HepG2 (cell line): ENCODE measurements at regions not wholly inside any gene's neighbourhood (a gene's known extent, or its start where the extent isn't known, plus 50 kb on each side); places are given as distances from the start of the nearest gene placed in this dataset.

Experiments used
- ATAC-seq: fragments of 200-7000 bp; cut with Tn5 transposase; 3 replicates; pipeline ENCODE4 v1.9.1; 2020; ENCODE audit warnings: mild to moderate bottlenecking, moderate library complexity
- BruUV-seq: library from RNA; stranded (reverse); fragments of 400-500 nt; replicated peaks from 2 replicates; lab custom pipeline; 2021; lab: Mats Ljungman, UMichigan
- CTCF ChIA-PET: fragments of 300-600 bp; formaldehyde crosslinking; extraction: SDS; loops from one replicate; lab custom pipeline; 2021; ENCODE audit warnings: low total read pairs, inconsistent platforms, low intra/inter-chr PET ratio; lab: Yijun Ruan, JAX
- POLR2A ChIA-PET: fragments of 350-600 bp; sonication (Branson Sonifier 250); formaldehyde crosslinking; loops from one replicate; lab custom pipeline; 2020; ENCODE audit warnings: antibody characterized with exemption, inconsistent platforms; lab: Yijun Ruan, JAX
- DNase-seq: peaks from one replicate; pipeline ENCODE4 v3.0.0-alpha.2; 2015; ENCODE audit warnings: low spot score
- FAIRE-seq: peaks from 3 replicates; lab custom pipeline; 2011; peaks lifted over from hg19 to GRCh38; lab: Jason Lieb, UNC
- H2AFZ ChIP-seq: one replicate; pipeline ENCODE4 v1.6.1; 2011; ENCODE audit warnings: low read length, inconsistent platforms
- H3K27ac ChIP-seq: fragments of 300-600 bp; 3 replicates; pipeline ENCODE4 v1.8.0; 2011; ENCODE audit warnings: mixed run types, mild to moderate bottlenecking, mixed read lengths, low read length, inconsistent platforms; ENCODE audit not compliant: insufficient read depth; ENCODE audit errors: extremely low read length
- H3K27me3 ChIP-seq, 2 experiments: fragments of 200-600 bp in 1 of 2; 2 replicates in 1 of 2; 3 replicates in 1 of 2; pipeline versions ENCODE4 v1.6.0 to v1.8.0; 2011; ENCODE audit warnings: low read length in 2 of 2, mild to moderate bottlenecking in 2 of 2, moderate library complexity in 2 of 2, inconsistent platforms in 1 of 2; ENCODE audit not compliant: insufficient read depth in 2 of 2, control insufficient read depth in 1 of 2
- H3K36me3 ChIP-seq, 2 experiments: fragments of 200-600 bp in 1 of 2; replicated peaks in 1 of 2; 2 replicates in 1 of 2; 3 replicates in 1 of 2; pipeline versions ENCODE4 v1.5.1 to v1.8.0; 2011; ENCODE audit warnings: low read length in 2 of 2, inconsistent platforms in 1 of 2; ENCODE audit not compliant: insufficient read depth in 2 of 2, control insufficient read depth in 1 of 2
- H3K4me1 ChIP-seq: 2 replicates; pipeline ENCODE4 v1.5.1; 2012; ENCODE audit warnings: low read length, inconsistent platforms; ENCODE audit not compliant: insufficient read depth
- H3K4me2 ChIP-seq: 2 replicates; pipeline ENCODE4 v1.6.0; 2011; ENCODE audit warnings: low read depth, low read length, inconsistent platforms
- H3K4me3 ChIP-seq, 3 experiments: fragments of 200-600 bp in 1 of 3; sonication (generic), shearing (Covaris generic) in 1 of 3; replicated peaks in 1 of 3; 2 replicates each; pipeline ENCODE4 v1.5.1; 2011 to 2016; ENCODE audit warnings: low read length in 3 of 3, inconsistent platforms in 2 of 3, low read depth in 2 of 3, mild to moderate bottlenecking in 2 of 3, control low read depth in 1 of 3, mixed read lengths in 1 of 3; ENCODE audit not compliant: insufficient read depth in 1 of 3
- H3K79me2 ChIP-seq: one replicate; pipeline ENCODE4 v1.6.1; 2011; ENCODE audit warnings: low read length, inconsistent platforms; ENCODE audit not compliant: insufficient read depth
- H3K9ac ChIP-seq: 2 replicates; pipeline ENCODE4 v1.6.0; 2011; ENCODE audit warnings: mild to moderate bottlenecking, low read depth, low read length, inconsistent platforms; ENCODE audit not compliant: insufficient read depth
- H3K9me3 ChIP-seq: 2 replicates; pipeline ENCODE4 v1.5.1; 2012; ENCODE audit warnings: mild to moderate bottlenecking, low read length
- H4K20me1 ChIP-seq: 2 replicates; pipeline ENCODE4 v1.6.0; 2011; ENCODE audit warnings: inconsistent platforms, mild to moderate bottlenecking, low read length, moderate library complexity; ENCODE audit not compliant: insufficient read depth
- CHD4 ChIP-seq: fragments of 200-600 bp; sonication (generic); IDR thresholded peaks from 2 replicates; pipeline ENCODE4 v1.7.0; 2017; ENCODE audit warnings: mild to moderate bottlenecking, low read length, borderline replicate concordance
- FLYWCH1 ChIP-seq: sonication (generic); formaldehyde crosslinking; IDR thresholded peaks from 2 replicates; pipeline ENCODE4 v1.8.1; 2023; ENCODE audit warnings: mild to moderate bottlenecking, missing genetic modification reagents
- KLF11 ChIP-seq: IDR thresholded peaks from 2 replicates; pipeline ENCODE4 v1.6.1; 2016; ENCODE audit warnings: missing compliant biosample characterization
- MEIS2 ChIP-seq: sonication (generic); formaldehyde crosslinking; IDR thresholded peaks from 2 replicates; pipeline ENCODE4 v1.9.0; 2021; ENCODE audit warnings: mild to moderate bottlenecking, missing genetic modification reagents
- MTA1 ChIP-seq: sonication (generic); formaldehyde crosslinking; IDR thresholded peaks from 2 replicates; pipeline ENCODE4 v1.4.0; 2020; ENCODE audit warnings: missing genetic modification reagents, mild to moderate bottlenecking, borderline replicate concordance
- PITX1 ChIP-seq: sonication (generic); formaldehyde crosslinking; IDR thresholded peaks from 2 replicates; pipeline ENCODE4 v1.5.1; 2020; ENCODE audit warnings: mild to moderate bottlenecking, missing genetic modification reagents
- SMYD3 ChIP-seq: sonication (generic); formaldehyde crosslinking; IDR thresholded peaks from 2 replicates; pipeline ENCODE4 v1.8.1; 2023; ENCODE audit warnings: mild to moderate bottlenecking, missing genetic modification reagents
- SOX13 ChIP-seq, 3 experiments: fragments of 450-650 bp in 1 of 3; sonication (generic) in 1 of 3; formaldehyde crosslinking in 1 of 3; IDR thresholded peaks in 2 of 3; conservative IDR thresholded peaks in 1 of 3; 2 replicates each; pipeline versions ENCODE4 v1.5.0 to v1.6.1; 2016 to 2020; ENCODE audit warnings: antibody characterized with exemption in 1 of 3, mild to moderate bottlenecking in 1 of 3, missing compliant biosample characterization in 1 of 3, missing genetic modification reagents in 1 of 3, moderate library complexity in 1 of 3
- SRSF1 ChIP-seq: fragments of 200-400 bp; formaldehyde crosslinking; optimal IDR thresholded peaks from 2 replicates; pipeline ENCODE3; 2017; ENCODE audit warnings: mild to moderate bottlenecking, low read depth, low read length, moderate library complexity
- ZFP90 ChIP-seq: sonication (generic); formaldehyde crosslinking; IDR thresholded peaks from 2 replicates; pipeline ENCODE4 v1.8.0; 2022; ENCODE audit warnings: missing genetic modification reagents, mild to moderate bottlenecking, inconsistent platforms, borderline replicate concordance
- ZNF333 ChIP-seq: sonication (generic); formaldehyde crosslinking; IDR thresholded peaks from 2 replicates; pipeline ENCODE4 v1.4.0; 2020; ENCODE audit warnings: mild to moderate bottlenecking, missing genetic modification reagents, borderline replicate concordance
- ZSCAN25 ChIP-seq: sonication (generic); formaldehyde crosslinking; IDR thresholded peaks from 2 replicates; pipeline ENCODE4 v1.8.0; 2022; ENCODE audit warnings: mild to moderate bottlenecking, missing genetic modification reagents
- WGBS: methylation state at CpG from one replicate; pipeline ENCODE4 v1.1.6; 2017; ENCODE audit warnings: low lambda C conversion rate; 5-methylcytosine and 5-hydroxymethylcytosine counted together
- in situ Hi-C: cut with HindIII; loops from 2 replicates; pipeline ENCODE4 v1.10.0; 2017; ENCODE audit warnings: low pct_unique_long_range_greater_than_20kb; ENCODE audit not compliant: extremely low pct_ligation_motif_present
- intact Hi-C: fragments of 100-400 bp; cut with micrococcal nuclease; formaldehyde crosslinking; loops from one replicate; pipeline ENCODE4 v1.10.0; 2022; ENCODE audit not compliant: unreplicated experiment
- TF ChIP-seq, protein P1 (sequence below): sonication (generic); formaldehyde crosslinking; IDR thresholded peaks from 2 replicates; pipeline ENCODE4 v1.8.1; 2023; ENCODE audit warnings: mild to moderate bottlenecking, missing genetic modification reagents
- TF ChIP-seq, protein P2 (sequence below): sonication (generic); formaldehyde crosslinking; IDR thresholded peaks from 2 replicates; pipeline ENCODE4 v1.5.0; 2020; ENCODE audit warnings: missing genetic modification reagents

DNA sequence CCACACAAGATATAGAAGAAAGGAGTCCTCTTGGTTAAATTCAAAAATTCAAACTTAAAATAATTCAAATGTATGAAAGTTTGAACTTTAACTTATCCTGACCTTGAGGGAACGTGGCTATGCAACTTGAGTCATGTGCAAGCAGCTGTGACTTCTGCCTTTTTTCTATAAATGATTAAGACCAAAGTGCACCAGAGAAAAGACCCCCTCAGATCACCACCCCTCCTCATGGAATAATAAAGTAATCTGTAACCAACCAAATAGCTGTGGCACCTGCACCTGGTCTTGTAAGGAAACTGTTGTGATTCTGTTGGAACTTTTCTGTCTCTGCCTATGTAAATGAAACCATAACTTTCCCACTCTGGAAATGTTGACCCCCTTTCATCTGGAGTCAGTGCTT lies 141.1 kb upstream of the GGTLC1 start:
- Histone ChIP-seq H2AFZ (no peak overlapping the region), H3K27me3 (no peaks in the 10 kb centered on the region; a peak in 1 of 5 replicates), H3K27ac (no peak overlapping the region), H3K9ac (no peak overlapping the region), H3K4me3 (no peak overlapping the region), H3K79me2 (no peaks in the 10 kb centered on the region), H4K20me1 (no peaks in the 10 kb centered on the region), H3K36me3 (no peaks in the 10 kb centered on the region), H3K4me2 (no peak overlapping the region), H3K4me1 (no peaks in the 10 kb centered on the region), H3K9me3 (no peaks in the 10 kb centered on the region)
- WGBS, result 0% methylated on average over 1 of the region's 1 CpG
- ChIA-PET POLR2A (no interaction called here), CTCF (no interaction called here)
- no peak for FAIRE-seq
- no peak for DNase-seq
- no TSS peak for BruUV-seq
- TF ChIP-seq ZFP90 (no peak), CHD4 (no peak), KLF11 (CRISPR knock-in tag) (no peak), PITX1 (CRISPR knock-in tag) (no peak), ZNF333 (CRISPR knock-in tag) (no peak), ZSCAN25 (CRISPR knock-in tag) (no peak), FLYWCH1 (CRISPR knock-in tag) (no peak), SMYD3 (CRISPR knock-in tag) (no peak), MTA1 (CRISPR knock-in tag) (no peak), SRSF1 (no peak), MEIS2 (CRISPR knock-in tag) (no peak), SOX13 (IDR thresholded peaks at IDR 0.05) (no peak), SOX13 (CRISPR knock-in tag; conservative IDR thresholded peaks at IDR 0.05 in 1 of 2, IDR thresholded peaks at IDR 0.05 in 1 of 2) (no peak)
- TF ChIP-seq, protein P1, sequence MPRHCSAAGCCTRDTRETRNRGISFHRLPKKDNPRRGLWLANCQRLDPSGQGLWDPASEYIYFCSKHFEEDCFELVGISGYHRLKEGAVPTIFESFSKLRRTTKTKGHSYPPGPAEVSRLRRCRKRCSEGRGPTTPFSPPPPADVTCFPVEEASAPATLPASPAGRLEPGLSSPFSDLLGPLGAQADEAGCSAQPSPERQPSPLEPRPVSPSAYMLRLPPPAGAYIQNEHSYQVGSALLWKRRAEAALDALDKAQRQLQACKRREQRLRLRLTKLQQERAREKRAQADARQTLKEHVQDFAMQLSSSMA, result no peak
- TF ChIP-seq, protein P2, sequence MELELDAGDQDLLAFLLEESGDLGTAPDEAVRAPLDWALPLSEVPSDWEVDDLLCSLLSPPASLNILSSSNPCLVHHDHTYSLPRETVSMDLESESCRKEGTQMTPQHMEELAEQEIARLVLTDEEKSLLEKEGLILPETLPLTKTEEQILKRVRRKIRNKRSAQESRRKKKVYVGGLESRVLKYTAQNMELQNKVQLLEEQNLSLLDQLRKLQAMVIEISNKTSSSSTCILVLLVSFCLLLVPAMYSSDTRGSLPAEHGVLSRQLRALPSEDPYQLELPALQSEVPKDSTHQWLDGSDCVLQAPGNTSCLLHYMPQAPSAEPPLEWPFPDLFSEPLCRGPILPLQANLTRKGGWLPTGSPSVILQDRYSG (CRISPR knock-in tag), result no peak
- ATAC-seq, result no peak
- intact Hi-C loops, result no loop called here
- in situ Hi-C loops, result no loop called here
